ENCODE measurements at regions not wholly inside any gene's neighbourhood (a gene's known extent, or its start where the extent isn't known, plus 50 kb on each side); places are given as distances from the start of the nearest gene placed in this dataset.
"Not testable (repeated sequence)": the region's sequence is repeated elsewhere in the genome, so short reads cannot be mapped to it uniquely, and the experiment has no call there.

- H3K4me3 Mint-ChIP-seq; H3K4me3 ChIP-seq (ENCODE audit: low read length); DNase-seq; H3K27ac ChIP-seq (ENCODE audit: low read depth, low read length); H3K27me3 ChIP-seq (ENCODE audit: insufficient read depth, low read length, poor library complexity, severe bottlenecking); POLR2A ChIA-PET; H3K4me1 ChIP-seq (ENCODE audit: insufficient read depth, low read length); H3K36me3 ChIP-seq (ENCODE audit: insufficient read depth, low read length); CTCF ChIA-PET; H3K4me1 Mint-ChIP-seq; H3K27ac Mint-ChIP-seq; H3K27me3 Mint-ChIP-seq: not testable (repeated sequence)
- peaks cover 40% of the 10 kb centered on the region for H3K9me3 ChIP-seq (ENCODE audit: low read length)
- peaks cover 0 to 94% (median 92%) of the 10 kb centered on the region in 5 donors for H3K9me3 Mint-ChIP-seq
- H3K36me3 Mint-ChIP-seq = peaks cover 4 to 47% (median 30%) of the 10 kb centered on the region in 3 donors
Measured at GRCh38 chr4:49147596-49147995, 161.5 kb downstream of the CWH43 start.

GRCh38 chr4:49149006-49149975 lies 163.2 kb downstream of the CWH43 start:
- H3K27me3 ChIP-seq (ENCODE audit: insufficient read depth, low read length, poor library complexity, severe bottlenecking); H3K4me3 Mint-ChIP-seq; H3K27ac ChIP-seq (ENCODE audit: low read depth, low read length); H3K27ac Mint-ChIP-seq; H3K27me3 Mint-ChIP-seq; H3K4me1 Mint-ChIP-seq; H3K4me1 ChIP-seq (ENCODE audit: insufficient read depth, low read length); H3K4me3 ChIP-seq (ENCODE audit: low read length); H3K36me3 ChIP-seq (ENCODE audit: insufficient read depth, low read length); POLR2A ChIA-PET; CTCF ChIA-PET: not testable (repeated sequence)
- peaks cover 51% of the 10 kb centered on the region for H3K9me3 ChIP-seq (ENCODE audit: low read length)
- Mint-ChIP-seq H3K36me3 (peaks cover 7 to 43% (median 35%) of the 10 kb centered on the region in 3 donors), H3K9me3 (peaks cover 0 to 95% (median 92%) of the 10 kb centered on the region in 5 donors)
- peak in 1 of 5 donors; percentile 19 for DNase-seq

GRCh38 chr4:49150351-49151083 lies 164.4 kb downstream of the CWH43 start:
- H3K9me3 Mint-ChIP-seq = peaks cover 0 to 96% (median 94%) of the 10 kb centered on the region in 5 donors

GRCh38 chr4:49153011-49153410 lies 166.9 kb downstream of the CWH43 start:
- H3K27ac ChIP-seq (ENCODE audit: low read depth, low read length); H3K4me1 Mint-ChIP-seq: not testable (repeated sequence)
- peaks cover 4 to 51% (median 28%) of the 10 kb centered on the region in 3 donors for H3K36me3 Mint-ChIP-seq

More at GRCh38 chr4:49150351-49151083, 164.4 kb downstream of the CWH43 start:
- H3K27me3 Mint-ChIP-seq; CTCF ChIA-PET; H3K27ac Mint-ChIP-seq; H3K36me3 ChIP-seq (ENCODE audit: insufficient read depth, low read length); H3K4me3 ChIP-seq (ENCODE audit: low read length); H3K27ac ChIP-seq (ENCODE audit: low read depth, low read length); DNase-seq; H3K4me1 Mint-ChIP-seq; H3K27me3 ChIP-seq (ENCODE audit: insufficient read depth, low read length, poor library complexity, severe bottlenecking); H3K4me1 ChIP-seq (ENCODE audit: insufficient read depth, low read length); H3K4me3 Mint-ChIP-seq; POLR2A ChIA-PET: not testable (repeated sequence)
- H3K36me3 Mint-ChIP-seq = peaks cover 6 to 48% (median 30%) of the 10 kb centered on the region in 3 donors
- peaks cover 55% of the 10 kb centered on the region for H3K9me3 ChIP-seq (ENCODE audit: low read length)

GRCh38 chr4:49154308-49155103 lies 168.4 kb downstream of the CWH43 start:
- H3K4me1 ChIP-seq (ENCODE audit: insufficient read depth, low read length); POLR2A ChIA-PET; H3K27ac Mint-ChIP-seq; H3K27me3 Mint-ChIP-seq; H3K36me3 ChIP-seq (ENCODE audit: insufficient read depth, low read length); H3K4me3 ChIP-seq (ENCODE audit: low read length); H3K27me3 ChIP-seq (ENCODE audit: insufficient read depth, low read length, poor library complexity, severe bottlenecking); DNase-seq; H3K4me3 Mint-ChIP-seq; CTCF ChIA-PET; H3K27ac ChIP-seq (ENCODE audit: low read depth, low read length); H3K4me1 Mint-ChIP-seq: not testable (repeated sequence)
- peaks cover 34% of the 10 kb centered on the region for H3K9me3 ChIP-seq (ENCODE audit: low read length)
- peaks cover 4 to 49% (median 25%) of the 10 kb centered on the region in 3 donors for H3K36me3 Mint-ChIP-seq
- peaks cover 12 to 90% (median 80%) of the 10 kb centered on the region in 5 donors for H3K9me3 Mint-ChIP-seq

More at GRCh38 chr4:49153011-49153410, 166.9 kb downstream of the CWH43 start:
- H3K27me3 Mint-ChIP-seq; DNase-seq; H3K27ac Mint-ChIP-seq; H3K4me3 ChIP-seq (ENCODE audit: low read length); CTCF ChIA-PET; H3K4me3 Mint-ChIP-seq; H3K36me3 ChIP-seq (ENCODE audit: insufficient read depth, low read length); H3K4me1 ChIP-seq (ENCODE audit: insufficient read depth, low read length); H3K27me3 ChIP-seq (ENCODE audit: insufficient read depth, low read length, poor library complexity, severe bottlenecking); POLR2A ChIA-PET: not testable (repeated sequence)
- peaks cover 12 to 96% (median 93%) of the 10 kb centered on the region in 5 donors for H3K9me3 Mint-ChIP-seq
- H3K9me3 ChIP-seq (ENCODE audit: low read length) = peaks cover 42% of the 10 kb centered on the region

GRCh38 chr4:49155270-49155669 lies 169.2 kb downstream of the CWH43 start:
- H3K36me3 ChIP-seq (ENCODE audit: insufficient read depth, low read length); H3K27me3 Mint-ChIP-seq; H3K27ac Mint-ChIP-seq; H3K4me3 Mint-ChIP-seq; CTCF ChIA-PET; H3K4me1 Mint-ChIP-seq; DNase-seq; H3K27me3 ChIP-seq (ENCODE audit: insufficient read depth, low read length, poor library complexity, severe bottlenecking); H3K4me1 ChIP-seq (ENCODE audit: insufficient read depth, low read length); H3K27ac ChIP-seq (ENCODE audit: low read depth, low read length); H3K4me3 ChIP-seq (ENCODE audit: low read length); POLR2A ChIA-PET: not testable (repeated sequence)
- H3K9me3 ChIP-seq (ENCODE audit: low read length) = peaks cover 30% of the 10 kb centered on the region
- H3K36me3 Mint-ChIP-seq = peaks cover 3 to 44% (median 21%) of the 10 kb centered on the region in 3 donors
- peaks cover 12 to 82% (median 72%) of the 10 kb centered on the region in 5 donors for H3K9me3 Mint-ChIP-seq

GRCh38 chr4:49156309-49156708 lies 170.2 kb downstream of the CWH43 start:
- DNase-seq; H3K4me3 ChIP-seq (ENCODE audit: low read length); H3K4me1 Mint-ChIP-seq; H3K27ac Mint-ChIP-seq; H3K27ac ChIP-seq (ENCODE audit: low read depth, low read length); CTCF ChIA-PET; H3K36me3 ChIP-seq (ENCODE audit: insufficient read depth, low read length); H3K4me1 ChIP-seq (ENCODE audit: insufficient read depth, low read length); POLR2A ChIA-PET; H3K27me3 ChIP-seq (ENCODE audit: insufficient read depth, low read length, poor library complexity, severe bottlenecking); H3K27me3 Mint-ChIP-seq; H3K4me3 Mint-ChIP-seq: not testable (repeated sequence)
- Mint-ChIP-seq H3K9me3 (peaks cover 12 to 72% (median 62%) of the 10 kb centered on the region in 5 donors), H3K36me3 (peaks cover 3 to 36% (median 14%) of the 10 kb centered on the region in 3 donors)
- H3K9me3 ChIP-seq (ENCODE audit: low read length) = peaks cover 20% of the 10 kb centered on the region

Measured in CD8-positive, alpha-beta memory T cell (primary cell).